K562 (cell line): ENCODE measurements at regions not wholly inside any gene's neighbourhood (a gene's known extent, or its start where the extent isn't known, plus 50 kb on each side); places are given as distances from the start of the nearest gene placed in this dataset.

Source experiments
- GMEB1 ChIP-seq: fragments of 250-450 bp; sonication (Bioruptor Pico); IDR thresholded peaks from 2 replicates; pipeline ENCODE4 v1.4.0; 2020; ENCODE audit warnings: mild to moderate bottlenecking
- HCFC1 ChIP-seq: IDR thresholded peaks from 2 replicates; pipeline ENCODE4 v1.6.1; 2012; ENCODE audit warnings: low read depth, low read length, improper control_type of control experiment
- MYNN ChIP-seq, 2 experiments: sonication (generic); formaldehyde crosslinking in 1 of 2; IDR thresholded peaks; 2 replicates each; pipeline versions ENCODE4 v1.5.0 to v1.6.1; 2016 to 2020; ENCODE audit warnings: antibody characterized with exemption in 1 of 2, missing genetic modification reagents in 1 of 2
- SRSF3 ChIP-seq: fragments of 200-400 bp; formaldehyde crosslinking; IDR thresholded peaks from 2 replicates; pipeline ENCODE4 v1.6.1; 2016; ENCODE audit warnings: mild to moderate bottlenecking, low read length, moderate library complexity; ENCODE audit not compliant: insufficient read depth
- ZNF197 ChIP-seq: fragments of 200-800 bp; sonication (Bioruptor generic); IDR thresholded peaks from 2 replicates; pipeline ENCODE4 v1.6.1; 2016; ENCODE audit warnings: low read depth, missing genetic modification characterization, missing compliant biosample characterization
- ZNF511 ChIP-seq: sonication (generic); formaldehyde crosslinking; IDR thresholded peaks from 2 replicates; pipeline ENCODE4 v1.8.0; 2022; ENCODE audit warnings: mild to moderate bottlenecking, missing genetic modification reagents
- TF ChIP-seq, protein P1 (sequence below): fragments of 250-450 bp; sonication (Bioruptor Pico); IDR thresholded peaks from 2 replicates; pipeline ENCODE4 v1.5.0; 2021; ENCODE audit warnings: mild to moderate bottlenecking, borderline replicate concordance

DNA sequence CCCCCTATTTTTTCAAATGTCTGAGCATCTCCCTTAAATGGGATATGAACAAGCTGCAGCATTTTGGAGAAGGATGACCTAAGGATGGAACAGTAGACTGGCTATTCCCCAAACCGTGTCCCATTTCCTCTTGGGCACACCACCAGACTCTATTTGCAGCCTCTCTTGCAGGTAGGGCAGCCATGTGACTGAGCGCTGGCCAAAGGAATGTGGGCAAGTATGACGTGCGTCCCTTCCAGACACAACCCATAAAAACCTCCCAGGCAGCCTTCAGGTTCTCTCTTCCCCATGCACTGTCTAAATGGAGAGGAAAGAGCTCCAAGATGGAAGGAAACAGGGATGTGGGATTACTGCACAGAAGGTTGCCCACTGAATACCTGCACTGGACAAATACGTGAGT, 149.7 kb downstream of the CCT6B start (continued):
- no peak for TF ChIP-seq GMEB1 (CRISPR knock-in tag)
- TF ChIP-seq SRSF3 = no peak
- TF ChIP-seq ZNF197 (CRISPR knock-in tag) = no peak
- TF ChIP-seq HCFC1 = no peak
- no peak for TF ChIP-seq ZNF511
- TF ChIP-seq, protein P1, sequence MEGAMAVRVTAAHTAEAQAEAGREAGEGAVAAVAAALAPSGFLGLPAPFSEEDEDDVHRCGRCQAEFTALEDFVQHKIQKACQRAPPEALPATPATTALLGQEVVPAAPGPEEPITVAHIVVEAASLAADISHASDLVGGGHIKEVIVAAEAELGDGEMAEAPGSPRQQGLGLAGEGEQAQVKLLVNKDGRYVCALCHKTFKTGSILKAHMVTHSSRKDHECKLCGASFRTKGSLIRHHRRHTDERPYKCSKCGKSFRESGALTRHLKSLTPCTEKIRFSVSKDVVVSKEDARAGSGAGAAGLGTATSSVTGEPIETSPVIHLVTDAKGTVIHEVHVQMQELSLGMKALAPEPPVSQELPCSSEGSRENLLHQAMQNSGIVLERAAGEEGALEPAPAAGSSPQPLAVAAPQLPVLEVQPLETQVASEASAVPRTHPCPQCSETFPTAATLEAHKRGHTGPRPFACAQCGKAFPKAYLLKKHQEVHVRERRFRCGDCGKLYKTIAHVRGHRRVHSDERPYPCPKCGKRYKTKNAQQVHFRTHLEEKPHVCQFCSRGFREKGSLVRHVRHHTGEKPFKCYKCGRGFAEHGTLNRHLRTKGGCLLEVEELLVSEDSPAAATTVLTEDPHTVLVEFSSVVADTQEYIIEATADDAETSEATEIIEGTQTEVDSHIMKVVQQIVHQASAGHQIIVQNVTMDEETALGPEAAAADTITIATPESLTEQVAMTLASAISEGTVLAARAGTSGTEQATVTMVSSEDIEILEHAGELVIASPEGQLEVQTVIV (CRISPR knock-in tag) = no peak
- TF ChIP-seq MYNN (IDR thresholded peaks at IDR 0.05) = no peak
- no peak for TF ChIP-seq MYNN (CRISPR knock-in tag; IDR thresholded peaks at IDR 0.05)
- TF ChIP-seq, all 486 proteins: peak for 0
